HG02623 (cell line): ENCODE measurements at regions not wholly inside any gene's neighbourhood (a gene's known extent, or its start where the extent isn't known, plus 50 kb on each side); places are given as distances from the start of the nearest gene placed in this dataset.

Source experiments
- ATAC-seq: cut with Tn5 transposase; IDR thresholded peaks from one replicate; pipeline ENCODE4 v1.9.1; 2021; ENCODE audit warnings: moderate library complexity; ENCODE audit not compliant: unreplicated experiment

GRCh38 chr10:2871673-2872219, 195.6 kb upstream of the PFKP start:
- ATAC-seq, result no peak

GRCh38 chr10:2870654-2871053, 196.7 kb upstream of the PFKP start:
- ATAC-seq, result no peak

- ATAC-seq, result no peak
These were observed 199.5 kb upstream of the PFKP start for GRCh38 chr10:2867788-2868299.

- ATAC-seq, result no peak
These were observed 200.8 kb upstream of the PFKP start for GRCh38 chr10:2866569-2866968.

GRCh38 chr10:2861632-2862210, 205.6 kb upstream of the PFKP start:
- ATAC-seq, result no peak

GRCh38 chr10:2858452-2858851, 208.9 kb upstream of the PFKP start:
- ATAC-seq, result no peak

- ATAC-seq, result no peak
These were observed 210.8 kb upstream of the PFKP start for GRCh38 chr10:2856598-2856997.

GRCh38 chr10:2852574-2853323, 214.6 kb upstream of the PFKP start:
- ATAC-seq, result no peak

GRCh38 chr10:2851566-2851965, 215.8 kb upstream of the PFKP start:
- ATAC-seq, result no peak

GRCh38 chr10:2850202-2850601, 217.1 kb upstream of the PFKP start:
- ATAC-seq, result no peak

GRCh38 chr10:2844925-2845324, 222.4 kb upstream of the PFKP start:
- no peak for ATAC-seq

GRCh38 chr10:2839081-2839725, 228.1 kb upstream of the PFKP start:
- no peak for ATAC-seq

GRCh38 chr10:2837674-2838073, 229.7 kb upstream of the PFKP start:
- ATAC-seq, result no peak

- no peak for ATAC-seq
These were observed 230.3 kb upstream of the PFKP start for GRCh38 chr10:2836921-2837662.

GRCh38 chr10:2834214-2834613, 233.1 kb upstream of the PFKP start:
- ATAC-seq, result no peak

- no peak for ATAC-seq
These were observed 235.8 kb upstream of the PFKP start for GRCh38 chr10:2831509-2831908.

- ATAC-seq, result no peak
These were observed 238.6 kb upstream of the PFKP start for GRCh38 chr10:2828741-2829140.

GRCh38 chr10:2826675-2827074, 240.7 kb upstream of the PFKP start:
- ATAC-seq, result no peak

- no peak for ATAC-seq
These were observed 241.5 kb upstream of the PFKP start for GRCh38 chr10:2825841-2826240.

GRCh38 chr10:2817940-2818636, 249.3 kb upstream of the PFKP start:
- no peak for ATAC-seq

- no peak for ATAC-seq
These were observed 253.7 kb upstream of the PFKP start for GRCh38 chr10:2813693-2814092.
